ENCODE measurements at regions not wholly inside any gene's neighbourhood (a gene's known extent, or its start where the extent isn't known, plus 50 kb on each side); places are given as distances from the start of the nearest gene placed in this dataset.

GRCh38 chr10:129169115-129169514 lies 297.9 kb upstream of the MGMT start:
- Histone ChIP-seq H3K27ac (ENCODE audit: low read depth in 2 of 2, low read length in 1 of 2) (no peak overlapping the region), H3K36me3 (ENCODE audit: control insufficient read depth in 2 of 2, insufficient read depth in 2 of 2, low read length in 1 of 2) (no peaks in the 10 kb centered on the region), H3K27me3 (ENCODE audit: control insufficient read depth in 1 of 2, insufficient read depth in 2 of 2, low read length in 2 of 2) (no peaks in the 10 kb centered on the region), H3K4me1 (ENCODE audit: control insufficient read depth in 2 of 2, insufficient read depth in 2 of 2, low read length in 1 of 2) (no peaks in the 10 kb centered on the region), H3K9me3 (ENCODE audit: control insufficient read depth in 2 of 2, insufficient read depth in 1 of 2, low read depth in 1 of 2, low read length in 1 of 2) (no peaks in the 10 kb centered on the region), H3K4me3 (ENCODE audit: low read depth in 1 of 2, low read length in 2 of 2) (no peak overlapping the region)
- 70 to 72% methylated on average over 6 of the region's 6 CpGs for WGBS, 2 donors

GRCh38 chr10:129170812-129171211 lies 296.2 kb upstream of the MGMT start:
- no peak overlapping the region for H3K4me3 ChIP-seq (ENCODE audit: low read depth in 1 of 2, low read length in 2 of 2)
- H3K27me3 ChIP-seq (ENCODE audit: control insufficient read depth in 1 of 2, insufficient read depth in 2 of 2, low read length in 2 of 2), result no peaks in the 10 kb centered on the region
- WGBS, 2 donors, result 70 to 79% methylated on average over 3 of the region's 3 CpGs
- H3K9me3 ChIP-seq (ENCODE audit: control insufficient read depth in 2 of 2, insufficient read depth in 1 of 2, low read depth in 1 of 2, low read length in 1 of 2), result peaks cover 0 to 3% of the 10 kb centered on the region in 2 donors
- no peaks in the 10 kb centered on the region for H3K36me3 ChIP-seq (ENCODE audit: control insufficient read depth in 2 of 2, insufficient read depth in 2 of 2, low read length in 1 of 2)
- H3K27ac ChIP-seq (ENCODE audit: low read depth in 2 of 2, low read length in 1 of 2), result no peak overlapping the region
- no peaks in the 10 kb centered on the region for H3K4me1 ChIP-seq (ENCODE audit: control insufficient read depth in 2 of 2, insufficient read depth in 2 of 2, low read length in 1 of 2)

- H3K36me3 ChIP-seq (ENCODE audit: control insufficient read depth in 2 of 2, insufficient read depth in 2 of 2, low read length in 1 of 2), result no peaks in the 10 kb centered on the region
- H3K4me1 ChIP-seq (ENCODE audit: control insufficient read depth in 2 of 2, insufficient read depth in 2 of 2, low read length in 1 of 2), result no peaks in the 10 kb centered on the region
- H3K9me3 ChIP-seq (ENCODE audit: control insufficient read depth in 2 of 2, insufficient read depth in 1 of 2, low read depth in 1 of 2, low read length in 1 of 2), result peaks cover 0 to 3% of the 10 kb centered on the region in 2 donors
- H3K27ac ChIP-seq (ENCODE audit: low read depth in 2 of 2, low read length in 1 of 2), result no peak overlapping the region
- no peaks in the 10 kb centered on the region for H3K27me3 ChIP-seq (ENCODE audit: control insufficient read depth in 1 of 2, insufficient read depth in 2 of 2, low read length in 2 of 2)
- WGBS, 2 donors, result 65 to 70% methylated on average over 3 of the region's 3 CpGs
- no peak overlapping the region for H3K4me3 ChIP-seq (ENCODE audit: low read depth in 1 of 2, low read length in 2 of 2)
Measured at GRCh38 chr10:129171812-129172211, 295.2 kb upstream of the MGMT start.

GRCh38 chr10:129174232-129175014 lies 292.6 kb upstream of the MGMT start:
- Histone ChIP-seq H3K4me3 (ENCODE audit: low read depth in 1 of 2, low read length in 2 of 2) (no peak overlapping the region), H3K4me1 (ENCODE audit: control insufficient read depth in 2 of 2, insufficient read depth in 2 of 2, low read length in 1 of 2) (no peaks in the 10 kb centered on the region), H3K36me3 (ENCODE audit: control insufficient read depth in 2 of 2, insufficient read depth in 2 of 2, low read length in 1 of 2) (no peaks in the 10 kb centered on the region), H3K9me3 (ENCODE audit: control insufficient read depth in 2 of 2, insufficient read depth in 1 of 2, low read depth in 1 of 2, low read length in 1 of 2) (peaks cover 0 to 8% of the 10 kb centered on the region in 2 donors), H3K27me3 (ENCODE audit: control insufficient read depth in 1 of 2, insufficient read depth in 2 of 2, low read length in 2 of 2) (no peaks in the 10 kb centered on the region), H3K27ac (ENCODE audit: low read depth in 2 of 2, low read length in 1 of 2) (no peak overlapping the region)
- WGBS, 2 donors, result 76 to 79% methylated on average over 10 of the region's 10 CpGs

GRCh38 chr10:129179245-129179971 lies 287.6 kb upstream of the MGMT start:
- peaks cover 0 to 8% of the 10 kb centered on the region in 2 donors for H3K9me3 ChIP-seq (ENCODE audit: control insufficient read depth in 2 of 2, insufficient read depth in 1 of 2, low read depth in 1 of 2, low read length in 1 of 2)
- no peak overlapping the region for H3K4me3 ChIP-seq (ENCODE audit: low read depth in 1 of 2, low read length in 2 of 2)
- H3K27ac ChIP-seq (ENCODE audit: low read depth in 2 of 2, low read length in 1 of 2), result no peak overlapping the region
- no peaks in the 10 kb centered on the region for H3K27me3 ChIP-seq (ENCODE audit: control insufficient read depth in 1 of 2, insufficient read depth in 2 of 2, low read length in 2 of 2)
- H3K4me1 ChIP-seq (ENCODE audit: control insufficient read depth in 2 of 2, insufficient read depth in 2 of 2, low read length in 1 of 2), result no peaks in the 10 kb centered on the region
- WGBS, 2 donors, result 49 to 57% methylated on average over 9 of the region's 9 CpGs
- no peaks in the 10 kb centered on the region for H3K36me3 ChIP-seq (ENCODE audit: control insufficient read depth in 2 of 2, insufficient read depth in 2 of 2, low read length in 1 of 2)

GRCh38 chr10:129179972-129180678 lies 286.9 kb upstream of the MGMT start:
- no peak overlapping the region for H3K27ac ChIP-seq (ENCODE audit: low read depth in 2 of 2, low read length in 1 of 2)
- peaks cover 0 to 5% of the 10 kb centered on the region in 2 donors for H3K9me3 ChIP-seq (ENCODE audit: control insufficient read depth in 2 of 2, insufficient read depth in 1 of 2, low read depth in 1 of 2, low read length in 1 of 2)
- no peaks in the 10 kb centered on the region for H3K4me1 ChIP-seq (ENCODE audit: control insufficient read depth in 2 of 2, insufficient read depth in 2 of 2, low read length in 1 of 2)
- no peaks in the 10 kb centered on the region for H3K27me3 ChIP-seq (ENCODE audit: control insufficient read depth in 1 of 2, insufficient read depth in 2 of 2, low read length in 2 of 2)
- 80 to 83% methylated on average over 11 of the region's 11 CpGs for WGBS, 2 donors
- no peaks in the 10 kb centered on the region for H3K36me3 ChIP-seq (ENCODE audit: control insufficient read depth in 2 of 2, insufficient read depth in 2 of 2, low read length in 1 of 2)
- H3K4me3 ChIP-seq (ENCODE audit: low read depth in 1 of 2, low read length in 2 of 2), result no peak overlapping the region

- H3K27ac ChIP-seq (ENCODE audit: low read depth in 2 of 2, low read length in 1 of 2), result no peak overlapping the region
- H3K4me3 ChIP-seq (ENCODE audit: low read depth in 1 of 2, low read length in 2 of 2), result no peak overlapping the region
- no peaks in the 10 kb centered on the region for H3K27me3 ChIP-seq (ENCODE audit: control insufficient read depth in 1 of 2, insufficient read depth in 2 of 2, low read length in 2 of 2)
- H3K4me1 ChIP-seq (ENCODE audit: control insufficient read depth in 2 of 2, insufficient read depth in 2 of 2, low read length in 1 of 2), result no peaks in the 10 kb centered on the region
- WGBS, 2 donors, result 82 to 85% methylated on average over 7 of the region's 7 CpGs
- H3K9me3 ChIP-seq (ENCODE audit: control insufficient read depth in 2 of 2, insufficient read depth in 1 of 2, low read depth in 1 of 2, low read length in 1 of 2), result peaks cover 0 to 3% of the 10 kb centered on the region in 2 donors
- H3K36me3 ChIP-seq (ENCODE audit: control insufficient read depth in 2 of 2, insufficient read depth in 2 of 2, low read length in 1 of 2), result no peaks in the 10 kb centered on the region
Measured at GRCh38 chr10:129184196-129184595, 282.8 kb upstream of the MGMT start.

- WGBS, 2 donors, result 36 to 56% methylated on average over 2 of the region's 2 CpGs
- Histone ChIP-seq H3K27me3 (ENCODE audit: control insufficient read depth in 1 of 2, insufficient read depth in 2 of 2, low read length in 2 of 2) (no peaks in the 10 kb centered on the region), H3K4me1 (ENCODE audit: control insufficient read depth in 2 of 2, insufficient read depth in 2 of 2, low read length in 1 of 2) (no peaks in the 10 kb centered on the region), H3K36me3 (ENCODE audit: control insufficient read depth in 2 of 2, insufficient read depth in 2 of 2, low read length in 1 of 2) (no peaks in the 10 kb centered on the region), H3K4me3 (ENCODE audit: low read depth in 1 of 2, low read length in 2 of 2) (no peak overlapping the region), H3K27ac (ENCODE audit: low read depth in 2 of 2, low read length in 1 of 2) (no peak overlapping the region), H3K9me3 (ENCODE audit: control insufficient read depth in 2 of 2, insufficient read depth in 1 of 2, low read depth in 1 of 2, low read length in 1 of 2) (peaks cover 0 to 3% of the 10 kb centered on the region in 2 donors)
Measured at GRCh38 chr10:129187331-129187730, 279.7 kb upstream of the MGMT start.

GRCh38 chr10:129191797-129192196 lies 275.2 kb upstream of the MGMT start:
- H3K27me3 ChIP-seq (ENCODE audit: control insufficient read depth in 1 of 2, insufficient read depth in 2 of 2, low read length in 2 of 2), result no peaks in the 10 kb centered on the region
- H3K9me3 ChIP-seq (ENCODE audit: control insufficient read depth in 2 of 2, insufficient read depth in 1 of 2, low read depth in 1 of 2, low read length in 1 of 2), result peaks cover 3 to 5% of the 10 kb centered on the region in 2 donors
- 44 to 45% methylated on average over 4 of the region's 4 CpGs for WGBS, 2 donors
- H3K27ac ChIP-seq (ENCODE audit: low read depth in 2 of 2, low read length in 1 of 2), result no peak overlapping the region
- no peaks in the 10 kb centered on the region for H3K4me1 ChIP-seq (ENCODE audit: control insufficient read depth in 2 of 2, insufficient read depth in 2 of 2, low read length in 1 of 2)
- no peak overlapping the region for H3K4me3 ChIP-seq (ENCODE audit: low read depth in 1 of 2, low read length in 2 of 2)
- H3K36me3 ChIP-seq (ENCODE audit: control insufficient read depth in 2 of 2, insufficient read depth in 2 of 2, low read length in 1 of 2), result no peaks in the 10 kb centered on the region
